NCI-H446 (cell line): ENCODE measurements at regions not wholly inside any gene's neighbourhood (a gene's known extent, or its start where the extent isn't known, plus 50 kb on each side); places are given as distances from the start of the nearest gene placed in this dataset.

Experiments used
- DNase-seq, 2 experiments: peaks; one replicate each; lab custom pipeline; 2025; lab: John Stamatoyannopoulos, UW

DNA sequence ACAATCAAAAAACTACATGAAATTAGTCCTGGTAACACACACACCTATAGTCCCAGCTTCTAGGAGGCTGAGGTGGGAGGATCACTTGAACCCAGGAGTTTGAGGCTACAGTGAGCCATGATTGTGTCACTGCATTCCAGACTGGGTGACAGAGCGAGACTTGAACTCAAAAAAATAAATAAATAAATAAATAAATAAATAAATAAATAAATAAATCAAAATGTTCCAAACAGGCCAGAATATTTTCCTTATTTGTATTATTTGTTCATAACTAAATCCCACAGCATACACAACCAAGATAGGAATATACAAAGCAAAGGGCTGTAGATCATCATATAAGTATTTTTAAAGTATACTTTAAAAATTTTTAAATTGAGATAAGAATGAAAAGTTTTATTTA, 537.2 kb upstream of the CDH8 start:
- no peak for DNase-seq

DNA sequence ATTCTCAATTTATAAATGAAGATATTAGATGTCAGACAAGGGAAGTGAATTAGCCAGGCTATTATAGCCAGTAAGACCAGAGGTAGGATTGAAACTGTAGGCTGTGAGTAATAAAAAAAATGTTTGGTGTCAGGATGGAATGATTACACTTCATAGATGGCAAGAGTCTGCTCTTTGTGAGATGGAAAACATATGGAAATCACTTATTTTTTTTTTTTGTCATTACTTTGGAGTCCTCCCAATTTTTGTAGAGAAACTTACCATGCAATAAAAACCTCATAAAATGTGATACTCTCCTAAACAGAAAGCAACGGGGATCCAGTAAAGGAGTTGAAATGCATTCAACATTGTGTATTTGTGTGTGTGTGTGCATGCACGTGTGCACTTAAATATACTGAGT, 532.7 kb upstream of the CDH8 start:
- DNase-seq = no peak

DNA sequence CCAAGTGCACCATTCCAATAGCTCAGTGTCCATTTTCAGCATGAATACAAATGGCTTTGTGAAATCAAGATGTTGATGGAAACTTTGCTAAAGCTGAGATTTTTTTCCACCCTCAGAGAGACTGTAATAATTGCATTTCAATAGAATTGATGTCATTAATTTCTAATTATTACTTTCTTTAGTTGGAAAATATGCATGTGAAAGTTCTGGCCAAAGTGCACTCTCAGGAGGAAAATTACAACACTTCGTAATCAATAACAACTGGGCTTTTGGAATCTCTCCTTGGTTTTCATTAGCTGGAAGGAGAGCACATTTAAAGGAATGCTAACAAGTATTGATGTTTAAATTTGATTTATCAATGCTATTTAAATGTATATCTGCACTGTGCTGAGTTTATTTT, 529.5 kb upstream of the CDH8 start:
- DNase-seq = no peak

DNA sequence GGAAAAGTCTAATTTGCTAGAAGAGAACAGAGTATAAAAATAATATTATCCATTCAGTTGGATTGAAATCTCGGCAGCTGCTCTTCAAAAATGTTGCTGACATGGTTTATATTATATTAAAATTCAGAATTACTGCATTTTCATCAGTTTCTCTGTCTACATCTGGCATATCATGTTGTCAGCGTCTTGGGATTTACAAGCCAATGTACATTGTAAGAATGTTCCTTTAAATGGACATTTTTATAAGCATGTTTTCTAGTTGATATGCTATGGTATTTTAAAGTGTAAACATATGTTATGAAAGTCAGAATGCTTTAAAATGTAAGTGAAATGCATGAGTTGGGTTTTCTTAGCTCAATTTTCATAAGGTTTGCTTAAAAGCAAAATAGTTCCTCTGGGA, 528.1 kb upstream of the CDH8 start:
- DNase-seq = no peak

DNA sequence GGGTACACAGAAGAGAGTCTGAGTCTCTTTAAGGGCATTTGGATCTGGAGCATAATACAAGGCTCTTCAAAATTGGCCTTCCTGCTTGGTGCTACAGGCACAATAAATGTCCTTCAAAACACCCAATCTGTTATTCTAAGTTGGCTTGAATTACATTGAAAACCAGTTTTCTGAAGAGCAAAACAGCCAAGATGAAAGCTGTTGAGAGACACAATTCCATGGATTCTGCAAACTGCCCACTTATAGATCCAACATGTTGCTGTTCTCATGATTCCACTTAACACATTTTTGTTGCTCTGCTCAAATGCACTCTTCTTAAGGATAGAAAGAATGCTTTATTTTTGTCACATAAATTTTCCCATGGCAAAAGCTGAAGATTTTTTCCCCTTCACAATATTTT, 525.9 kb upstream of the CDH8 start:
- DNase-seq = no peak

DNA sequence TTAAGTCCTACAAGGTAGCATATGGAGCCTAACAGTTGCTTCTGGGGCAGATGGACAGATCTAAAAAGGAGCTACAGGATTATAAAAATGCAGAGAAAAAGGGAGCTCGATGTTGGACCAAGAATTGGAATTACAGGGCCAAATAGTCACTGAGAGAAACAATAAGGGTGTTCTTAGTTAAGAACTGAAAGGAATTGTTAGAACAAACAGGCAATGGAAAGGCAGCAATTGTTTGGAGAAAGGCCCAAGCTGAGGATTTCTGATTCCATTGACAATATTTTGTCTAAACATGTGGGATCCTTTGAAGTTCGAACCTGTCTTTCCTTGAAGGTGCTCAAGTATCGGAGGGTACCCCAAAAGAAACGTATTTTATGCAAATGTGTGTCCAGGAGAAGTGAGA, 513.6 kb upstream of the CDH8 start:
- no peak for DNase-seq

DNA sequence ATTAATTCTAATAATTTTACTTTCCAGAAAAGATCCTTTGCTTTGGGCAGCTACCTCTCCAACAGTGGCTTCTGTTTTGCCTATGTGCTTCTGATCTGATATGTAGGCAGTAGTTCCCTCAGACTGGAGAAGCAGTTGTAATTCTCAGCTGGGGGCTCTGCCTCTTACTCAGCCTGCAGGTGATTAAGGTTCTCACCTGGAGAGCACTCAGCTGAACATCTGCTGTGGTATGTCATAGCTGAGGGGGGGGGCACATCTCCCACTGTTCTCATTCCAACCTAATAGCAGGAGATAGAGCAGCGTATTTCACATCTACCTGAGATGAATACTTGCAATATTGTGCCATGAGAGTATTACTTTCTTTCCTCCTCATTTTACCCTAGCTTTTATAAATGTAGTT, 511.9 kb upstream of the CDH8 start:
- DNase-seq = no peak

DNA sequence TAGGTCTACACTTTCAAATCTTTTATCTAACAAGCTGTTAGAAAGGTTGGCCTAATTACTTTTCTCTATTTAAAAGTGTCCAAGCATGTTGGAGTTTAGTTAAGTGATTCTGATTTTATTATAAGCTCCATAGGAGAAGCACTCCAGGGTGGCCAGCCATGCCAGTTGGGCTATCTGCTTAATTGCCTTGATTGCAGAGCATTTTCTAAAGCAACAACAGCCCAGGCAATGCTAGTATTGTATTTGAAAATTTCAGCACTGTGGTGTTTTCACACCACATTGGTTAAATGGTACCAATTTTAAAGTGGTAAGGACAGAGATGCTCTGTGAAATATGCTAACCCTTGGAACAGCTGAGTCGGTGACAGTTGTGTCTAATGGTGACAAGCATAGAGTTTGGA, 510.5 kb upstream of the CDH8 start:
- no peak for DNase-seq

DNA sequence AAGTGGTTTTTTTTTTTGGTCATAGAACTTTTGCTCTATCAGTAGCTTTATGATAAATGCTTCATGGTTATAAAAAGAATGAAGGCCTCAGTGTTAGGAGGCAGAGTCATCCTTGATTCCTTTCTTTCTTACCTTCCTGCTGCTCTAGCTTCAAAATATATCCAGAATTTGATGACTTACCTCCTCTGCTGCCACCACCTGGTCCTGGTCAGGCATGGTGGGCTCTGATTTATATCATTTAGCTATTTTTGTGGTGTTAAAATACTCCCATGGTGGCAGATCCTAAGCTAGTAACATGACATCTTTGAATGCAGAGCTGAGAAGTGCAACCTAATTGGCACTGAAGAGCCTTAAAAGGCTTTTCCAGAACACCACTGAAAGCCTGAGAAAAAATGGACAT, 508.8 kb upstream of the CDH8 start:
- no peak for DNase-seq

DNA sequence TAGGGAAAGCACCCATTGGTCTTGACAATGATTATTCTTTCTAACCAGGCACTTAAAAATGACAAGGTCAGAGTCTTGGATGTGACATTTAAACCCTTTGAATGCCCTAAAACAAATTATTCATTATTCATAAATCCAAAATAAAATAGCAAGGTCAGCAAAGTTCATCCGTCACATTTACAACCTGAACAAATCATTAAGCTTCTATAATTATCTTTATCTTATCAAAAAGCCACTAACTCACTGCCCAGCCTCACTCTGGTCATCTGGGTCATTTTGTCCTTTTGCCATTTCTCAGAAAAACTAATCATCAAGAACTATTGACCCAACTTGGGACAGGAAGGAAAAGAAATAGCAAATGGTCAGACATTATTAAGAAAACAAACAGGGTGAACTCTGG, 507.3 kb upstream of the CDH8 start:
- DNase-seq = no peak

DNA sequence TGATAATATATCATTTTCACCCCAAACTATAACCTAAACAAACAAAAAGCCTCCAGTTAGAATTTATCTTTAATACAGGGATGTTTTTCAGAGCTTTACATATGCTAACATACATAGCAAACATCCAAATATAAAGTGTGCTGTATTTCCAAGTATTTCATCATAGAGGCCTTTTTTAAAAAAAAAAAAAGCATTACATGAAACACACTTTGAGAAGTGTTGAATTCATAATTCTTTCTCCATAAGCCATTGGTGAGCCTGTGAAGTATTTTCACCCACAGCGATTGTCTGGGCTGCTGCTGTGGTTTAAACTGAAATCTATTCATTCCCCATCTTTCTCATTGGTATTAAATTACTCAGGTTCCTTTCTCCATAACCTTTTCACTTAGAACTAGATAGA, 503.4 kb upstream of the CDH8 start:
- DNase-seq = no peak

DNA sequence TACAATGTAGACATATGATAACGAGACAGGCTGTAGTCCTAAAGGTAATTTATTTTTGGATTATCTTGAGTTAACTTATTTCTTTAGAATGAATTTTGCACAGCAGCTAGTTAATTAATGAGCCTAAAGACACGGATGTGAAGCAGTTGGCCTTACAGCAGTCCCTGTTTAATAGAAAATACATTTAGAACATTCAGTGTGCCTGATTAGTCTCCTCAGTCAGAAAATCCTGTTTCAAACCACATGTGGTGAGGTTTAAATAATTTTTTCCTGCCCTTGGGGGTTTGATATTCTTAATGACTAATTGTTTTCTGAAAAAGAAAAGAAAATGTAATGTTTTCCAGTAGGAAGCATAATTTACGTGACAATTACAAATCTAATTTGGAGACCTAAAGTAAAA, 494.2 kb upstream of the CDH8 start:
- no peak for DNase-seq

DNA sequence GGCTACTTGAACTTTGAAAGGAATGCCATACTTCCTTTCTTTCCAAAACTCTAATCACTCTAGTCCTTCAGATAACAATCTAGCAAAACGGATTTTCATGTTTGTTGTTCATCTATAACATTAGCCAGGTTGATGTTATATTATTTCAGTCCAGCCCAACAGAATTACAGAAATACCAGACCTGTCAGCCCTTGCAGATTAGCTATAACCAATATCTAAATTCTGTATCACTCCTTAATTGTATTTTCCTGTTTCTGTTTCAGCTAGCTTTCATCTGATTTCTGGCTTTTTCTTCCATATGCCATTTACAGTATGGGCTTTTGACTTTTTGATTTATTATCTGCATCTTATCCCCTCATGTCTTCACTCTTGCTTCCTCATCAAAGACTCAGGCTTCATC, 479.8 kb upstream of the CDH8 start:
- DNase-seq = no peak

DNA sequence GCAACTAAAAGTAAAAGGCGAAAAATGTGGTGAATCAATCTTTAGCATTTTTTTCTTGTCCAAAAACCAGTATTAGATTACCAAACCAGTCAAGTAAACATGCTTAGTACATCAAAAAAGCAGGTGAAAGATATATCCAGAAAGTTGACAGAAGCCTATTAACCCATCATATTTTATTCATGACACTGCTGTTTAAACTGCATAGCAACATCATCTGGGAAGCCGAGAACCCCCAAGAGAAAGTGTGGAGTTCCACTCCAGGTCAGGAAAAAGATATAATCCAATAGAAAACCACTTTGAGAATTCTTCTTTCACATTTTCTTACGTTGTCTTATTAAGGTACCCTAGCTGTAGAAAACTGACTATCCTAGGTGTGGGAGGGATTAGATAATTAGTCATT, 466.8 kb upstream of the CDH8 start:
- DNase-seq = no peak

DNA sequence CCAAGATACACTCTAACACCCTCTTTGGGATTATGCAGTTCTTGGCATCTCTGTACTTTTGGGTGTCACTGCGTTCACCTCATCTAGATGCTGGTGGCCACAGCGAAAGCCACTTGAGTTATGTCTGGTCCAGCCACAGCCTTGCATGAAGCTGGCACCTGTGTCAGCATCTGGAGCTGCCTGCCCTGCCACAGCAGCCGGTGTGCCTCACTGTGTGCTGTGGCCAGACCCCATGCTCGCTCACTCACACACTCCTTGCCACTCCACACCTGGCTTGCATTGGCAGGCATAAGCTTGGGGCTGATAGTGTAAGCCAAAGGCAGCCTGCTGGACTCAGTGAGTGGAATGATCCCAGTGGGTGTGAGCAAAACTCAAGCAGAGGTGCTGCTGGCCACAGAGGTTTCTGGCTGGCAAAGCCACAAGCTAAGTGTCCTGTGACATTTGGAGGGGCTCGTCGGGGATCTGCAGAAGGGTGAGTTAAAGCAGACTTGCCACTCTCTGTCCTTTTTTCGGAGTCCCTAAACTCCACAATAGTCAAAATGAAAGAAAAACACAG, 442.7 kb upstream of the CDH8 start:
- no peak for DNase-seq

DNA sequence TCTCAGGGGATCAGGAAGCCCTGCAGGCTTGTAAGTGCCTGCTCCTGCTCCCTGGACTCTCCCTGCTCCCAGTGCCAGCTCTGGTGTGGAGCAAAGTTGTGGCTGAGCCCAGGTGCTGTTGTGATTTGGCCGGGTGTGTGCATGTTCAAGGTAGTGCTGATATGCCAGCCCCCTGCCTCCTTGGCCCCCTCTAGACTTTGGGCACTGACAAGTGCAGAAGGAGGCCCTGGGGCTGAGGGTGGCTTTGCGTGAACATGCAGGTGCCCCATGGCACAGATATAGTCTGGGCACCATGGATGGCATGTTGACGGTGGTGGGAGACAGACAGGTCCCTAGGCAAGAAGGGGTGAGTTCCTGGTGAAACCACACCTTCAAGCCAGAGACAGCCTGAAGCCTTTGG, 441.6 kb upstream of the CDH8 start:
- DNase-seq = no peak

DNA sequence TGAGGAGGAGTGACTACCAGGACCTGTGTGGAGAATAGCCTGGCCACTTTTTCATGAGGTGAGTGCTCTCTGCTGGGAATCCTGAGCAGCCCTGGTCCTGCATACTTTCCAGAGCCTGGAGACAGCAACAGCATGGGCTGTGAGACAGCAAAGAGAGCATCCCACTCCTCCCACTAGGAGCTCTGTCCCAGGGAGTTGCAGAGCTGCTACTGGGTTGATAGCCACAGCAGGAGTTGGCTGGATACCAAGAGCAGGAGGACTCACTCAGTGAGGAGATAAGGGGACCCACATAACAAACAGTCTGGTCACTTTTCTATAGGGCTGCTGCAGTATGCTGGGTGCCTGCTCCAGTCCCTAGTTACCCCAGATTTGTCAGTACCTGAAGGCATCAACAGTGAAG, 439.3 kb upstream of the CDH8 start:
- DNase-seq = no peak

DNA sequence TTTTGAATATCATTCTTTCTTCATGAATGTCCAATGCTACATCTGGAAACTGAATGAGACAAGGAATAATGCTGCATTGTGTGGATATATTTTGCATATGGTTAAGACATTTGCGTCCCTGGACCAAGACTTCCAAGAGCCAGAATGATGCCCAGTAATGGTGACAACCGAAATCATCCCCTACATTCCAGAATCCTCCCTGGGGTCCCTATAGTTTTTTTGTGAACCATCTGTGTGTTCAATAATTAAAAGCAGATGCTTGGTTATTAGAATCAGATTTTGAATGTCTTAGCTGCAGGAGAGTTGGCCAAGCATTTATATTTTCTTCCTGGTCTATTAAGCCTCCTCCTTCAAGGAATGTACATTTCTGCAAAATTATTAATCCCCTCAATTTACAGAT, 426.7 kb upstream of the CDH8 start:
- no peak for DNase-seq

DNA sequence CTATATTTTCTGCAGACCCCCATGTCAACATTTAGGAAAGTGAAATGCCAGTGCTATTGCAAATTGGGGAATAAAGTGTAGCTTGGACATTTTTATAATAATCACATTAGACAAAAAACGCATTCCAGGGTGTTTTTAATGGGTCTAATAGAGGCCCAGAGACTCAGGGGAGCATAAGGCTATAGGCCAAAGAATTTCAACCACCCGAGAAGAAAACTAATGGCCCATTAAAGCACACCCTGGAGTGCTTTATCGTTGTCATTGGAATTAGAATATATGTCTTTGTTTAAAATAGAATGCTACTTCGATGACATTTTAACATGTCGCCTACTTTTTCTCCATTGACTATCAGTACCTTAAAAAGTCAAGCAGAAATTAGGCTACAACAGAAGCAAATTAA, 414.1 kb upstream of the CDH8 start:
- DNase-seq = no peak

DNA sequence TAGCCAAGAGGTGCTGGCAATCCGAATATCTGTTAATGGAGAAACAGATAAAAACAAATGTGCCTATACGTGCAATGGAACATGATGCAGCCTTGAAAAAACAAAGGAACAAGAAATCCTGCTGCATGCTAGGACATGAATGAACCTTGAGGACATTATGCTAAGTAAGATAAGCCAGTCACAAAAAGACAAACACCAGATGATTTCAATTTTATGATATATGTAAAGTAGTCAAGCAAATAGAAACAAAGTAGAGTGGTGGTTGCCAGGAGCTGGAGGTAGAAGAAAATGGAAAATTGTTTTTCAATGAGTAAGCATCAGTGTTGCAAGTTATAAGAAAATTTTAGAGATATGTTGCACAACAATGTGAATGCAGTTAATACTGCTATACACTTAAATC, 409.7 kb upstream of the CDH8 start:
- no peak for DNase-seq

DNA sequence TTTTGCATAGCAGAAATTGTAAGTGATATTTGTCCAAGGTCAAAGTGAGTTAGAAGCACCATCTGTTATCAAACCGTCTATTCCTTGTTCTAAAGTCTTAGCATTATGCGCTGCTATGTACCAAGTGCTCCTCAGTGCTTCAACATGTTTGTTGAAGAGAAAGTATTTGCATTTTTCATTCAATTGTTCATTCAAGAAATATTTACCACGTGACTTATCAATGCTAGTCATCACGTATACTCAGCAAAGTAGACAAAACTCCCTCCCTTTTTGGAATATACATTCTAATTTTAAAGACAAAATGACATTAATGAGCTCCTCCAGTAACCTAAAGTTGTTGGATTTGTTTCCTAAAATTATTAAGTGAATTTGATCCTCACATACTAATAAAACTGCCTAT, 388.0 kb upstream of the CDH8 start:
- no peak for DNase-seq

DNA sequence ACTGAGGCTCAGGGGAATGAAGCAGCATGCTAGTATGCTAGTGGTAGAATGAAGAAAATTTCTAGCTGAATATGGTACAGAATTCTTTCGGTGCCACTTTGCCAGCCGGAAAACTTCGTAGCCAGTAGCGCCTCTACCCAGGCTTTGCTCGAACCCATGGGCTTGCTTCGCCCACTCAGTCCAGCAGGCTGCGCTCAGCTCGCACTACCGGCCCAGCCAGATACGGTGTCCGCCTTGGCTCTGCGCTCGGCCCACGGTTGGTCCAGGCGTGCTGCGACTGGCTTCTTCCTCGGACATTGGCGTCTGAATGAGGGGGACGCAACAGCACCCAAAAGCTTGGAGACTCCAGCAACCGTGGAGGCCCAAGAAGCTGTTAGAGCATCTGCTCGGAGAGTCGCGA, 372.5 kb upstream of the CDH8 start:
- DNase-seq = no peak

DNA sequence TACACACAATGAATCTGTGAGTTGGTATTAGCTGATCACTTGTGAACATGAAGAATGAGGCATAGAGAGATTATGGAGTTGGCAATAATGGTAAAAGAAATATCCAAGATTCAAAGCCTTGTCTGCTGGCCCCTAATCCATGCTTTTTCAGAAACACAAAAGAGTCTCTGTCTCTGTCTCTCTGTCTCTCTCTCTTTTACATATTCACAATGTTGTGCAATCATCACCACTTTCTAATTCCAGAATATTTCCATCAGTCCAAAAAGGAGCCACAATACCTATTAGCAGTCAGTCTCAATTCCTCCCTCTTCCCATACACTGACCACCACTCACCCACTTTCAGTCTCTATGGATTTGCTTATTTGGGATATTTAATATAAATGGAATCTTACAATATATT, 370.1 kb upstream of the CDH8 start:
- no peak for DNase-seq

DNA sequence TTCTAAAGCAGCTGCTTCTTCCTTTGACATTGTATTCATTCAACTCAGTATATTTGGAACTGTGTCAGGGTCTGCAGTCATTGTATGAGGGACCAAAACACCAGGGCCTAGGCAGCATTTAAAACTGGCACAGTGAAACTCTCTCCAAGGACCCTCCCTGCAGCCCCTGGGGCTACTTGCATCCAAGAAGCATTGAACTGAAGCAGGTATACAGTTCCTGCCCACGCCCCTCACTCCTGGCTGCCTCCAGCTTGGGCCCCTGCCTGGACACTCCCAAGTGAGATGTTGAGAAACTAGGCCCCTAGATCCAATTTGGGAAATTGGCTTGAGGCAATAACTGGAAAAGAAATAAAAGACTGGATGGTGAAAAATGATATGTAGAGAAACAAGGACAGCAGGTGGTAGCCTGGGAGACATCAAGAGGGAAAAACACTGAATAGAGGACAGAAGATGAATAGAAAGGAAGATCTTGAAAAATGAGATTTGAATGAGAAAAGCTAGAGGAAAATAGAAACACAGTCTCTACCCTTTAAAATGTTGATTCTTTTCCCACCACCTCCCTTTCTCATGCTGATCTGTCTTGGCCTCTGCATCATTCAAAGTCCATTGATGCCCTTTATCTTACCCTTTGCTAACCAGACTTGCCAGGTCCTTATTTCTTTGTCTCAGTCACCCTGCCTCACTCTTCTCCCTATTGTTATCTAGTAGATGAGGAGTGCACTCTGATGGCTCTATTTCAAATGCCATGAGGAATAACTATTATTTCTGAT, 368.8 kb upstream of the CDH8 start:
- DNase-seq = no peak
